H9 (cell line): ENCODE measurements at regions not wholly inside any gene's neighbourhood (a gene's known extent, or its start where the extent isn't known, plus 50 kb on each side); places are given as distances from the start of the nearest gene placed in this dataset.

Experiments
- DNase-seq: peaks from one replicate; pipeline ENCODE4 v3.0.0-alpha.2; 2017
- H2AFZ ChIP-seq: one replicate; pipeline ENCODE4 v1.6.1; 2013; ENCODE audit warnings: mild to moderate bottlenecking, low read length, control low read depth, moderate library complexity
- H2AK5ac ChIP-seq: 2 replicates; pipeline ENCODE4 v1.6.1; 2013; ENCODE audit warnings: low read length, control low read depth, mixed read lengths; ENCODE audit not compliant: insufficient read length
- H2BK120ac ChIP-seq: one replicate; pipeline ENCODE4 v1.6.1; 2013; ENCODE audit warnings: low read depth, mild to moderate bottlenecking, low read length, control low read depth, inconsistent platforms; ENCODE audit not compliant: poor library complexity, severe bottlenecking
- H2BK12ac ChIP-seq: 2 replicates; pipeline ENCODE4 v1.6.1; 2013; ENCODE audit warnings: low read length, control low read depth, mixed read lengths, low read depth; ENCODE audit not compliant: insufficient read length
- H2BK15ac ChIP-seq: 2 replicates; pipeline ENCODE4 v1.6.1; 2013; ENCODE audit warnings: low read depth, low read length, control low read depth
- H2BK20ac ChIP-seq: one replicate; pipeline ENCODE4 v1.6.1; 2013; ENCODE audit warnings: low read depth, mild to moderate bottlenecking, low read length, control low read depth, inconsistent platforms; ENCODE audit not compliant: poor library complexity, severe bottlenecking
- H2BK5ac ChIP-seq: 2 replicates; pipeline ENCODE4 v1.6.1; 2013; ENCODE audit warnings: low read length, control low read depth, mixed read lengths; ENCODE audit not compliant: insufficient read length
- H3K14ac ChIP-seq: 2 replicates; pipeline ENCODE4 v1.6.1; 2013; ENCODE audit warnings: low read length, control low read depth; ENCODE audit not compliant: insufficient read depth
- H3K18ac ChIP-seq: 2 replicates; pipeline ENCODE4 v1.6.1; 2013; ENCODE audit warnings: low read depth, mild to moderate bottlenecking, mixed read lengths, low read length, control low read depth; ENCODE audit not compliant: insufficient read length
- H3K23ac ChIP-seq: 2 replicates; pipeline ENCODE4 v1.6.1; 2013; ENCODE audit warnings: low read length, control low read depth, mixed read lengths, low read depth; ENCODE audit not compliant: insufficient read length
- H3K23me2 ChIP-seq: 2 replicates; pipeline ENCODE4 v1.6.1; 2013; ENCODE audit warnings: low read depth, mild to moderate bottlenecking, mixed read lengths, low read length, control low read depth; ENCODE audit not compliant: insufficient read length, poor library complexity, severe bottlenecking
- H3K27ac ChIP-seq: 2 replicates; pipeline ENCODE4 v1.5.1; 2013; ENCODE audit warnings: low read length, control low read depth, mixed read lengths, low read depth; ENCODE audit not compliant: insufficient read length
- H3K27me3 ChIP-seq: 2 replicates; pipeline ENCODE4 v1.6.1; 2013; ENCODE audit warnings: low read length, control low read depth, inconsistent platforms; ENCODE audit not compliant: insufficient read depth
- H3K4ac ChIP-seq: 2 replicates; pipeline ENCODE4 v1.6.1; 2013; ENCODE audit warnings: low read depth, mild to moderate bottlenecking, control low read depth, inconsistent platforms, low read length, moderate library complexity
- H3K4me1 ChIP-seq: 2 replicates; pipeline ENCODE4 v1.6.1; 2013; ENCODE audit warnings: low read length, control low read depth, inconsistent platforms; ENCODE audit not compliant: insufficient read depth
- H3K4me2 ChIP-seq: 2 replicates; pipeline ENCODE4 v1.6.1; 2013; ENCODE audit warnings: low read length, control low read depth, mixed read lengths; ENCODE audit not compliant: insufficient read length, insufficient read depth
- H3K56ac ChIP-seq: 2 replicates; pipeline ENCODE4 v1.6.1; 2013; ENCODE audit warnings: low read depth, mild to moderate bottlenecking, mixed read lengths, low read length, control low read depth; ENCODE audit not compliant: insufficient read length
- H3K79me1 ChIP-seq: 2 replicates; pipeline ENCODE4 v1.6.1; 2013; ENCODE audit warnings: low read depth, mild to moderate bottlenecking, moderate library complexity, low read length, control low read depth, inconsistent platforms; ENCODE audit not compliant: insufficient read depth, poor library complexity, severe bottlenecking
- H3K79me2 ChIP-seq: 2 replicates; pipeline ENCODE4 v1.6.1; 2013; ENCODE audit warnings: low read length, control low read depth, inconsistent platforms; ENCODE audit not compliant: insufficient read depth
- H3K9ac ChIP-seq: 2 replicates; pipeline ENCODE4 v1.6.1; 2013; ENCODE audit warnings: low read length, control low read depth, mixed read lengths; ENCODE audit not compliant: insufficient read length; ENCODE audit errors: extremely low read depth
- H3K9me3 ChIP-seq: one replicate; pipeline ENCODE4 v1.6.1; 2013; ENCODE audit warnings: low read depth, low read length, inconsistent platforms; ENCODE audit not compliant: control insufficient read depth
- H3T11ph ChIP-seq: one replicate; pipeline ENCODE4 v1.6.1; 2013; ENCODE audit warnings: mild to moderate bottlenecking, low read length, control low read depth, inconsistent platforms
- H4K20me1 ChIP-seq: one replicate; pipeline ENCODE4 v1.6.1; 2013; ENCODE audit not compliant: control insufficient read depth, insufficient read length, insufficient read depth
- H4K5ac ChIP-seq: 2 replicates; pipeline ENCODE4 v1.6.1; 2013; ENCODE audit warnings: low read depth, mild to moderate bottlenecking, mixed read lengths, low read length, control low read depth; ENCODE audit not compliant: insufficient read length
- H4K8ac ChIP-seq: replicated peaks from 2 replicates; pipeline ENCODE4 v1.6.1; 2013; ENCODE audit warnings: low read length, control low read depth, mixed read lengths, low read depth; ENCODE audit not compliant: insufficient read length
- H4K91ac ChIP-seq: 2 replicates; pipeline ENCODE4 v1.6.1; 2013; ENCODE audit warnings: low read depth, mild to moderate bottlenecking, moderate library complexity, mixed read lengths, low read length, control low read depth; ENCODE audit not compliant: insufficient read length
- H3K27ac Mint-ChIP-seq, 3 experiments: 2 replicates in 2 of 3; 3 replicates in 1 of 3; pipeline ENCODE4 v1.8.0; 2020 to 2021; ENCODE audit warnings: mixed read lengths in 3 of 3, mild to moderate bottlenecking in 1 of 3, moderate library complexity in 1 of 3
- H3K27me3 Mint-ChIP-seq: 2 replicates; pipeline ENCODE4 v1.8.0; 2021; ENCODE audit warnings: low read depth, mild to moderate bottlenecking, moderate library complexity, mixed read lengths
- H3K36me3 Mint-ChIP-seq, 3 experiments: 2 replicates in 2 of 3; 3 replicates in 1 of 3; pipeline ENCODE4 v1.8.0; 2020 to 2021; ENCODE audit warnings: low read depth in 3 of 3, mixed read lengths in 3 of 3; ENCODE audit not compliant: insufficient read depth in 1 of 3
- H3K4me1 Mint-ChIP-seq, 2 experiments: 2 replicates each; pipeline ENCODE4 v1.8.0; 2020; ENCODE audit warnings: mixed read lengths in 2 of 2
- H3K4me3 Mint-ChIP-seq, 2 experiments: 2 replicates in 1 of 2; 3 replicates in 1 of 2; pipeline ENCODE4 v1.8.0; 2020 to 2021; ENCODE audit warnings: mild to moderate bottlenecking in 2 of 2, mixed read lengths in 2 of 2, moderate library complexity in 1 of 2
- H3K9me3 Mint-ChIP-seq, 2 experiments: 2 replicates in 1 of 2; 3 replicates in 1 of 2; pipeline ENCODE4 v1.8.0; 2020; ENCODE audit warnings: mild to moderate bottlenecking in 2 of 2, mixed read lengths in 2 of 2, moderate library complexity in 1 of 2
- WGBS: extraction: QIAGEN DNeasy Blood & Tissue Kit; methylation state at CpG from one replicate; pipeline ENCODE4 v1.1.7; 2013; ENCODE audit warnings: missing lambda C conversion rate, low lambda C conversion rate, mixed read lengths; ENCODE audit not compliant: insufficient read length; ENCODE audit errors: extremely low coverage; 5-methylcytosine and 5-hydroxymethylcytosine counted together
- TF ChIP-seq, protein P1 (sequence below): fragments of 200-600 bp; sonication (generic); conservative IDR thresholded peaks from 3 replicates; pipeline ENCODE4 v1.8.0; 2021; ENCODE audit warnings: antibody characterized with exemption, mild to moderate bottlenecking

DNA sequence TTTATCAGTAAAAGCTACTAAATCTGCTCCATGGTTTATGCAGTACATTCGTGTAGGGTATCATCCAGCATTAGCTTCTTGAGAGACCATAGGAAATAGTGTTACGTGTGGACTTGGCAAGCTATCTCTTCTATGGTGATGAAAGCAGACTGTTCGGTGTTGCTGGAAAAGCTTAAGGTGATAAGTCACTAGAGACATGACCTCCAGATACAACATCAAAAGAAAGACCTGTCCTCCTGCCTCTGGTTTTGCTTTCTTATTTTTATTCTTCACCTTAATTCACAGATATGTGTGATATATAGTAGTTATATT lies 53.5 kb upstream of the S1PR1 start:
- no peak overlapping the region for H2AFZ ChIP-seq
- no peak overlapping the region for H2BK5ac ChIP-seq
- no peak overlapping the region for H3K18ac ChIP-seq
- H3K9ac ChIP-seq = no peak overlapping the region
- H2BK12ac ChIP-seq = no peak overlapping the region
- H3K27ac ChIP-seq = no peak overlapping the region
- H3K4me1 Mint-ChIP-seq = no peaks in the 10 kb centered on the region
- H3K23ac ChIP-seq = no peak overlapping the region
- no peaks in the 10 kb centered on the region for H3K9me3 ChIP-seq
- no peaks in the 10 kb centered on the region for H4K20me1 ChIP-seq
- H4K91ac ChIP-seq = no peak overlapping the region
- no peak overlapping the region for H3K4ac ChIP-seq
- TF ChIP-seq, protein P1, sequence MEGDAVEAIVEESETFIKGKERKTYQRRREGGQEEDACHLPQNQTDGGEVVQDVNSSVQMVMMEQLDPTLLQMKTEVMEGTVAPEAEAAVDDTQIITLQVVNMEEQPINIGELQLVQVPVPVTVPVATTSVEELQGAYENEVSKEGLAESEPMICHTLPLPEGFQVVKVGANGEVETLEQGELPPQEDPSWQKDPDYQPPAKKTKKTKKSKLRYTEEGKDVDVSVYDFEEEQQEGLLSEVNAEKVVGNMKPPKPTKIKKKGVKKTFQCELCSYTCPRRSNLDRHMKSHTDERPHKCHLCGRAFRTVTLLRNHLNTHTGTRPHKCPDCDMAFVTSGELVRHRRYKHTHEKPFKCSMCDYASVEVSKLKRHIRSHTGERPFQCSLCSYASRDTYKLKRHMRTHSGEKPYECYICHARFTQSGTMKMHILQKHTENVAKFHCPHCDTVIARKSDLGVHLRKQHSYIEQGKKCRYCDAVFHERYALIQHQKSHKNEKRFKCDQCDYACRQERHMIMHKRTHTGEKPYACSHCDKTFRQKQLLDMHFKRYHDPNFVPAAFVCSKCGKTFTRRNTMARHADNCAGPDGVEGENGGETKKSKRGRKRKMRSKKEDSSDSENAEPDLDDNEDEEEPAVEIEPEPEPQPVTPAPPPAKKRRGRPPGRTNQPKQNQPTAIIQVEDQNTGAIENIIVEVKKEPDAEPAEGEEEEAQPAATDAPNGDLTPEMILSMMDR = no peak
- no peaks in the 10 kb centered on the region for H3K23me2 ChIP-seq
- H4K5ac ChIP-seq = no peak overlapping the region
- H4K8ac ChIP-seq = no peak overlapping the region
- H3K79me1 ChIP-seq = no peaks in the 10 kb centered on the region
- WGBS = no CpG with 5 or more reads among the region's 3 CpGs
- no peaks in the 10 kb centered on the region for H3K4me1 ChIP-seq
- no peak overlapping the region for H2BK15ac ChIP-seq
- H2AK5ac ChIP-seq = no peak overlapping the region
- no peak overlapping the region for H3T11ph ChIP-seq
- H2BK120ac ChIP-seq = no peak overlapping the region
- H3K14ac ChIP-seq = no peak overlapping the region
- no peaks in the 10 kb centered on the region for H3K27me3 Mint-ChIP-seq
- H3K56ac ChIP-seq = no peak overlapping the region
- DNase-seq = no peak
- no peaks in the 10 kb centered on the region for H3K9me3 Mint-ChIP-seq
- H3K36me3 Mint-ChIP-seq = no peaks in the 10 kb centered on the region
- H2BK20ac ChIP-seq = no peak overlapping the region
- no peak overlapping the region for H3K4me3 Mint-ChIP-seq
- H3K27ac Mint-ChIP-seq = no peak overlapping the region
- no peaks in the 10 kb centered on the region for H3K27me3 ChIP-seq
- no peaks in the 10 kb centered on the region for H3K79me2 ChIP-seq
- H3K4me2 ChIP-seq = no peak overlapping the region
